ENCODE measurements at regions not wholly inside any gene's neighbourhood (a gene's known extent, or its start where the extent isn't known, plus 50 kb on each side); places are given as distances from the start of the nearest gene placed in this dataset.

DNA sequence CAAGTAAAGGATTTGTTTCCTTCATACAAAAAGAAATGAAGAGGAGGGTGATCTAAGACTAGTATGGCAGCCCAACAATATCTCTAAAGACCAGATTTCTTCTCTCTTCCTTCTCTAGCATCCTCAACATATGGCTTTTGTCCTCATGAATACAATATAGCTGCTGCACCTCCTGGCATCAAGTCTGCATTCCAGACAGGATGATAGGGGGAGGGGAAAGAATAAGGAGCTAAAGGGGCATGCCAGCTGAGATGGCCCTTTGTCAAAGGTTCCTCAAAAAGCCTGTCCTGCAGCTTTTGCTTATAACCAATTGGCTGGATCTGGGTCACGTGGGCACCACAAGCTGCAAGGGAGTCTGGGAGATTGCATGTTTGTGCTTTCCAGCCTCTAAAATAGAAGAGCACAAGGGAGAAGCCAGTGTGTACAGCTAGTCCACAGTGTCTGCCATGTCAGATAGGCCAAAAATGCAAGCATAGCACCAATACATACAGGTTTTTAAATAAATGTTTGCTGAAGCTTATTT, 132.6 kb downstream of the BCOR start:
- TF ChIP-seq CTCF (IDR thresholded peaks at IDR 0.05) (no peak), POLR2A (IDR thresholded peaks at IDR 0.05) (no peak)
